NCI-H146 treated with DMSO at 0.1 percent for 48 hours (cell line): ENCODE measurements at regions not wholly inside any gene's neighbourhood (a gene's known extent, or its start where the extent isn't known, plus 50 kb on each side); places are given as distances from the start of the nearest gene placed in this dataset.

ENCODE experiments used
- DNase-seq: peaks from one replicate; lab custom pipeline; 2025; ENCODE audit not compliant: unreplicated experiment; lab: John Stamatoyannopoulos, UW

DNA sequence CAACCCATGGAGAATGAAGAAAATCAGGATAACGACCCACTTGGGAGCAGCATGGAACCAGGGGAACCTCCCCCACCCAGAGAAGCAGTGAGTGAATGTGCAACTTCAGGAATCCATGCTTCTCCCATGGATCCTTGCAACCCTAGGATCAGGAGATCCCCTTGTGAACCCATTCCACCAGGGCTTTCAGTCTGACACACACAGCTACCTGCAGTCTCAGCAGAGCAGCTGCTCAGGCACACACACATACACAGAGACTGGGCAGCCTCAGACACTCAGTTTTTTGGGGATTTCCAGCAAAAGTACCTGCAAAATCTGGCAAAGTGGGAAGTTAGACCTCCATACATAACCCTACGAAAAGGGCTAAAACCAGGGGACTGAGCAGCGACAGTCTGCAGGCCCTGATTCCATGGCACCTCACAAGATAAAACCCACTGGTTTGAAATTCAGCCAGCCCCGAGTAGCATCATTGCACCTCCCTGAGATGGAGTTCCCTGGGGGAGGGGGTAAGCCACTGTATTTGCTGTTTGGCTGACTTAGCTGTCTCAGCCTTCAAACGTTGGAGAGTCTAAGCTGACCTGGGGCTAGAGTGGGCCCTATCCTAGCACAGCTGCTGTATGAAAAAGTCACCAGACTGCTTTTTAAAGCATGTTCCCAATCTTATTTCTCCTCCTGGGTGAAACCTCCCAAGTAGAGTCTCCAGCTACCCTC lies 737.5 kb upstream of the NDST4 start:
- no peak for DNase-seq

DNA sequence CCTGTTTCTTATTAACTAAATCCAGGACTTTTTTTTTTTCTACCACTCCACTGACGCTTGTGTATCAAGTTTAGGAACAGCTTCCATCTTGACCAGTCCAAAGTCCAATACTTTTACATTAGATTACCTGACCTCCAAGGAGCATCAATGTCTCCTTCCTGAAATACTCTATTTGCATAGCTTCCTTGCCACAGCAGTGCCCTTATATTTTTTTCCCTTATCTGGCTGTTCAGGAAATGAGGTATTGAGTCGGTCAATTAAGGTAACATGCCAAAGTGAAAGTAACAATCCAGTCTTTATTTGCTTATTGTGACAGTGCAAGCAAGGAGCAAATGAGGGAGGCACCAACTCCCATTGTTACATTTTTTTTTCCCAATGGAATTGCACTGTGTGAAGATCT lies 730.8 kb upstream of the NDST4 start:
- DNase-seq = no peak

DNA sequence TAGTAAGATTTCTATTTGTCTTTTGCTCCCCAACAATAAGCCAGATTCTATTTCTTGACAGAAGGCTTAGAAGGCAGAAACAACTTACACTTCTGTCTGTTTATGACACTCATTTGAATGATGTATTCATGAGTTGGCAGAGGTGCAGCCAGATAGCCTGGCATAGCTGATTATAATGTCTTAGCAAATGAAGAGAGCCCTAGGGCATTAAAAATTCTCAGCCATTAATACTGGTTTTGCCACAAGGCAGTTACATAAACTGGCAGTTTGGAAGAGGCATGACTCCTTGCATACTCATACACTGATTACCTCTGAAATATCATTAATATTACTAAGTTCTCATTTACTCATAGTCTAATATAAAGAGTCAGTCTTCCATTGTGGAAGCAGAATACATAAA lies 728.5 kb upstream of the NDST4 start:
- DNase-seq = no peak

DNA sequence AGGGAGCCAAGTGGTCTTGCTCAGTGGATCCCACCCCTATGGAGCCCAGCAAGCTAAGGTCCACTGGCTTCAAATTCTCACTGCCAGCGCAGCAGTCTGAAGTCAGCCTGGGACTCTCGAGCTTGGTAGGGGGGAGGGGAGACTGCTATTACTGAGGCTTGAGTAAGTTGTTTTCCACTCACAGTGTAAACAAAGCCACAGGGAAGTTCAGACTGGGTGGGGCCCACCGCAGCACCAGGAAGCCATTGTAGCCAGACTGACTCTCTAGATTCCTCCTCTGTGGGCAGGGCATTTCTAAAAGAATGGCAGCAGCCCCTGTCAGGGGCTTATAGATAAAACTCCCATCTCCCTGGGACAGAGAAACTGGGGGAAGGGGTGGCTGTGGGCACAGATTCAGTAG lies 721.0 kb upstream of the NDST4 start:
- no peak for DNase-seq

DNA sequence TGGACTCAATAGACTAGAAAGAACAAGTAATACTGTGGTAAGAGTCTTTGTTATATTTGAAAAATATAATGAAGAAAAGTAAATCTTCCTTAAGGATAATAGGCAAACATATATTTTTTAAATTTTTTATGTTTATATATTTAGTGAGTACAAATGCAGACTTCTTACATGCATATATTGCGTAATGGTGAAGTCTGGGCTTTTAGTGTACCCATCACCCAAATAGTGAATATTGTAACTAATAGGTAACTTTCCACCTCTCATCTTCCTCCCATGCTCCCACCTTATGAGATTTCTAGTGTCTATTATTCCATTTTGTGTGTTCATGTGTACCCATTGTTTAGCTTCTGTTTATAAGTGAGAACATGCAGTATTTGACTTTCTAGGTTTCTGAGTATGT lies 711.2 kb upstream of the NDST4 start:
- DNase-seq = no peak

DNA sequence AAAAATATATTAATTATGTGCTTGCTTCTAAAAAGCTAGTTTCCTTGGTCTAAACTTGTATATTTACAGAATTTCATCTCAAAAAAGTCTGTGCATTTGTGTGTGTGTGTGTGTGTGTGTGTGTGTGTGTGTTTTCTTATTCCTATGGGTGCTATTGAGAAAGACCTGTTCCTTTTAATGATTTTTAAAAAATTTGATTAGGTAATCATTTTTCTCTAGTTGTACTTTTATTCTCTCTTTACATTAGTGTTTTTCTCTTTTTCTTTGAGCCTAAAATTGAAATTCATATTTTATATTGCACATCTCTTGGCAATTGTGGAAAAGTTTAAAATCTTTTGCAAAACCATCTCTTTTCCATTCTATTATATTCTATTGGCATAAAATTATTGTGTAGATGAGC lies 690.4 kb upstream of the NDST4 start:
- DNase-seq = no peak

DNA sequence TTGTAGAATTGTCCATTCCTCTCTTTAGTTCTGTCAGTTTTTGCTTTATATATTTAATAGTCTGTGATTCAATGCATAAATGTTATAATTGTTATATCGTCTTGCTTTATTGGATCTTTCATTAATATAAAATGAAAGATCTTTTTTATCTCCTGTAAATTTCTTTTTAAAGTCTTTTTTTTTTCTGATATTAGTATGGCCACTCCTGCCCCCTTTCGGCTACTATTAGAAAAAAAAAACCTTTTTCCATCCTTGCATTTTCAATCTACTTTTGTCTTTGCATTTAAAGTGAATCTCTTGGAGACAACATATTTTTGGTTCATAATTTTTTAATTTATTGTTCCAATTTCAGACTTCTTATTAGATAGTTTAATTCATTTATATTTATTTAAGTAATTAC lies 677.4 kb upstream of the NDST4 start:
- DNase-seq = no peak

DNA sequence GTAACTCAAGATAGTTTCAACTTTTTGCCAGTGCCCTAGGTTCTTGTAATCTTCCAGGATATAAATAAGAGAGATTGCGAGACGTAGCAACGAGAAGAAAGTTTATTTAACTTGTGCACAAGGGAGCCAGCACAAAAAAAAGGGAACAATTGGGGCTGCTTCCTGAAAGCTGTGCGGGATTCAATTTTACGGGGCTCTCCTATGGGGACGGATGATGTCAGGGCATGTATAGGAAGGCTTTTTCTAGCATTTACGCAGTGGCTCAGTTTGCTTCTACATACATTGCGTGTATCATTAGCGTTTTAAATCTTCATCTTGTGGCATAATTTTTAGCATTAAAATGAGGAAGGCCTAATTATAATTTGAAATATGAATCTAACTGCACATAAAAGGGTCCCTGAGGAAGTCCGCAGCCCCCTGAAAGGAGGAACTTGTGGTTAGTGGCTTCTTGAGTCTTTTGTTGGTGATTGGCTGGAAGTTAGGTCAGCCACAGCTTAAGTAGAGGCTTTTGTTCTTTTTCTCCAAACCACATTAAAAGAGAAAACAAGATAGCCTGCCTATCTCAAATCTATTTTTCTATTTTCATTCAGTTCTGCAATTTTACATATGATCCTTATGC lies 668.2 kb upstream of the NDST4 start:
- DNase-seq = no peak

DNA sequence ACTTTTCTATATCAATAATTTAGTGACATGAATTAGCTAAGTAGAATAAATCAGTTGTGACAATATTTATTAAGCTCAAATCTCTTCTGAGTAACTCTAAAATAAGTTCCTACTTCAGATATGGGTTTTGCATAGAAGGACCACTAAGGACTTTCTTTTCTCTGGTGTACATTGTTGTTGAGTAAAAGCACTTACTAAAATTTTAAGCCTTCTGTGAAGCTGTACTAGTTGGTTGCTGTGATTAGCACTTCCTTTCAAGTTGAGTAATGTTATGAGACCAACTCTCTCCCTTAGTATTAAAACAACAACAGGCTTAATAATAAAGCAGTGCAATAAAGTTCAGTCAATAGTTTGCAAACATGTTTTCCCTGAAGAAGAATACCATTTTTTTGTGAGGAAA lies 667.4 kb upstream of the NDST4 start:
- no peak for DNase-seq

DNA sequence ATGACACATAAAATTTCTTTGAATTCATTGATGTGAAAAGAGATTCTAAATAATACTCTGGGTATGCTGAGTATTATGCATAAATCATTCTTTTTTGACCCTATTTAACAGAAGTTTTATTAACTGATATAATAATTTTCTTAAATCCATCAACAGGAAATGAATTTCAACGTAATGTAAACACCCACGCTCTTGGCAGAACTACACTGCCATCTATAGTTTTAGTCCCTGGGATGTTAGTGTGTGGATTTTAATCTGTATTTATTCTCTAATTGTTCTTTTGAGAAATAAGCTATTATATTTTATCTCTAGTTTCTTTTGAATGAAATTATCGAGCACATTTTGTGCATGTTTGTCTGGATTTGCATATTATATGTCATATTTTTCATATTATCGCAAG lies 666.8 kb upstream of the NDST4 start:
- DNase-seq = no peak

DNA sequence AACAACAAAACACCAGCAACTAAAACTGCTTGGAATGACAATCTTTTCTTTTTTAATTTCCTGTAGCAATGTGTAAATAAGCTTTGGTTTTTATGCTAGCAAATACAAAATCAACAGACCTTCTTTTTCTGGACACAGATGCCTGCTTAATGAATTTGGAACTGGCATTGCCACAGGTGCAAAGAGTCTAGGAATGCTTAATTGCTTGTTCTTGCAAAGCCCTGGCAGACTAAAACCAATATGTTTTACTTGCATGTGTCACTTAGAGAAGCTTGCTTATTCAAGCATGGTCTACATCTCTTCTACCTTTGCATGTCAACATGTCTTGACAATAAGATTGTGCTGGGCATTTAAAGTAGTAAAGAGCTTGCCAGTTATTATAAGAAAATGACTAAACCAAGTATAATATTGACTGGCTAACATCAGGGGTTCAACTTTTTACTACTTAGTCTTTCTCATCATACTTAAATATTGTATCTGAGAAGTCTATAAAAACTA lies 656.7 kb upstream of the NDST4 start:
- no peak for DNase-seq

DNA sequence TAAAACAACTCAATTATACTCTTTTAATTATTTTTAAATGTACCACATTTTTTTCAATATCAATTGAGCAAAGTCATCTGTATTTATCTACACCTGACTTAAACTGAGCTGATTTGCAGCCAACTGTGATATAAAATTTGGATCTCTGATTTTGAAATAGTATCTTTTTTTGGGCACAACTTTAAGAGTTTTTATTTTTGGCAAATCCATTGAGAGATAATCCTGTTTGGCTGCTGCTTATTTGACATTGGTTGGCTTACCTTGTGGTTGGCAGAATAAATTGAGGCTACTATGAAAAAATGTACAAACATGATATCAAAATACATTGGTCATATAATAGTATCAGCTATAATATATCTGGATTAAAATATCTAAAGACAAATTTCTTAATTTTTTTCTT lies 656.0 kb upstream of the NDST4 start:
- DNase-seq = no peak

DNA sequence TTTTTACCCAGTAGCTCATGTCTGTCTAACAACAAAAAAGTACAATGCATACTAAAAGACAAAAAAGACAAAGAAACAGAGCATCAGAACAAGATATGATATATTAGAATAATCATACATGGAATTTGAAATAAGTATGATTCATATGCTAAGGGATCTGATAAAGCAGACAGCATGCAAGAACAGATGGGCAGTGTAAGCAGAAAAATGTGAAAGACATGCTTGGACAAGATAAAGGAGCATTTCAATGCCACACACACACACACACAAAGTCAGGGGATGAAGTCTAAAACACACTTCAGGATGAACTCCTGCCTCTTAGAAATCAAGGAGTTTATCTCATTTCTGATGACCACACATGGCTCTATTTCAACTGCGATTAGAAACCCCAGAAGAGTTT lies 649.6 kb upstream of the NDST4 start:
- DNase-seq = no peak

DNA sequence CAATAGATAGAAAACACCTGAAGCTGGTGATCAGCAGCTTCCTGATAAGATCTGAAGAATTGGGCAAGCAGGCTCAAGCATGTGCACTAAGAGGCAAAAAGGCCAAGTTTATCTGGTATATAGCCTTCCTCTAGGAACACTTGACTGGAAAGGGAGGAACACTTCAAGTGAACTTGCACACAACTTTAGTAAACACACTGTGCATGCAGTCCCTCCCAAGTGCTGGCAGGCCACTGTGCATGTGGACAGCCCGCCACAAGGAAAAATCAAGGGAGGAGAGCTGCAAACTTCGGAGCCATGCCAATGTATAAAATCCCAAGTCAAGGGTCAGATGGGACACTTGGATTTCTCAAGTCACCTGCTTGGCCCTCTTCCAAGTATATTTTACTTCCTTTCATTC lies 645.8 kb upstream of the NDST4 start:
- DNase-seq = no peak

DNA sequence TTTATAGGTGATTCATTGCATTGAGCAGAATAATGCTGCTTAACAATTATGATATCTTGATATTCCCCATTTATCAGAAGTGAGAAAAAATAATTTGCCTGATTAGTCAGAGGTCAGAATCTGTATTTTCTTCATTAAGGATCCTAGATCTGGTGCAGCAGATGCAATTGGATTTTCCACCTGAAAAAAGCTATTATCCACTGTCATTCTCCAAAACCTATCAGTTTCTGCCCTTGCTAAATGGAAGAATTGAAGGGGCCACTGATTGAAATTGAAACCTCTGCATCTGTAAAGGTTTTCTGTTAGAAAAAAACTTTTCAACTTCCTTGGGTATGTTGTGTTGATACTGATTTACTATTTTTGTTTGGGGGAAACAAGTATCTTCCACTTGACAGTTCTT lies 636.0 kb upstream of the NDST4 start:
- DNase-seq = no peak

DNA sequence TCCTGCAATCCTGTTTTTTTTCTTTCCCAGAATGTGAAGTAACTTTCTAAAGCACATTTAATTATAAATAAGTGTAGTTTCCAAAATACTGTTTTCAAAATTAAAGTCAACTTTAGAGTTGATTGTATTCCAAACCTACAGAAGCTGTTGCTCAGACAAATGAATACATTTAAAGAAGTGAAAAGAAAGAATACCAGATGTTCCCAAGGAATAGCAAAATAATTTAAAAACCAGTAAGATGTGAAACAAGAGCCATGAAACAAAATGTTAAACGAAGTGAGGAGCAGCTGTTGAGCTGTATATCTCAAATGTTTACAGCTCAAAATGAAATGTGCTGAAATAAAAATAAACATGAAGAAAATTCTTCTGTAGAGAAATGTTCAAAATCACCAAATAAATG lies 627.4 kb upstream of the NDST4 start:
- no peak for DNase-seq

DNA sequence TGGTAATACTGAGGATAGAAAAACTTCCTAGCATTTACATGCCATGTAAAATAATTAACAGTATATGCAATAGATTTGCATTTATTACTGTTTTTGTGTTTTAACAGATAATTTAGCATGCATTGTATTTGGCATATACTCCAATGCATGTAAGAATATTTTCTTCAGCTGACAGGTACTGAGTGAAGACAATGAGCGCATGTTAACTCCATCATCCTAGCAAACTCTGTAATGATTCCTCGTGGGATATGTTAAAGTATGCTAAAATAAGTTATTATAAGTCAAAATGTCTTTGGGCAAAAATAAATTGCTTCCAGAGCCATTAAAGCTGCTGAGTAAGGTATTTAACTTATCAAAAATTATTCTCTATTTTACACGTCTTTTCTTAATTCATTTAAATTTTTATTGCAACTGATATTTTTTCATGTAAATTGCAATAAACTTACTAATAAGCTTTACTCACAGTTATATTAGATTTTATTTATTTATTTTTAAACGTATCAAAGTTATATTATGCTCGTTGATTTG lies 616.4 kb upstream of the NDST4 start:
- DNase-seq = no peak

DNA sequence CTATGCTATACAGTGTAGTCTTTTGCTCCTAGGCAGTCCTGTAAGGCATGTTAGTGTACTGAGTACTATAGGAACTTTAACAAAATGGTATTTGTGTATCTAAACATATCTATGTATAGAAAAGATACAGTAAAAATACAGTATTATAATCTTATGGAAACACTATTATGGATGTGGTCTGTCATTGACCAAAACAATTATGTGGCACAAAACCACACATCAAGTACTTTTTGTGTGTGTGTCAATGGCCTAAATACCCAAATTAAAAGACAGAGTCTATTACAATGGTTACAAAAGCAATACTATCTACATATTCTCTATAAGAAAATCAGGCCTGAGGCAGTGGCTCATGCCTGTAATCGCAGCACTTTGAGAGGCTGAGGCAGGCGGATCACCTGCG lies 610.2 kb upstream of the NDST4 start:
- DNase-seq = no peak

DNA sequence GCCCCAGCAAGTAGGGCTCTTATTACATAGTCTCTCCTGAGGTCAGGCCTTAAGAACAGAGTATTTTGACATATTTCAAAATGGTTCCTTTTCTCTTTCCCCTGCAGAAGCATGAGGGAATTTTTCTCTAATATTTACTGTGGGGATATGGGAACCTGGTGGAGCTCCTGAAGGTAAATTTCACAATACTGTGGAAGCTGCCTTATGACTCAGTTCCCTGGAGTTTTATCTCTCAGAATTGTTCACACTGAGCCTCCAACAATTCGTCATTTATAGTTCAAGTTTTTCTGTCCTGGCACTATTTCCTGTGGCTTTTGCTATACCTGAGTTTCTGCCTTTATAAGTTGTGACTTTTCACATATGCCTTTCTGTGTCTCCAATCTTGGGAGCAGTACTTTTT lies 607.2 kb upstream of the NDST4 start:
- DNase-seq = no peak

DNA sequence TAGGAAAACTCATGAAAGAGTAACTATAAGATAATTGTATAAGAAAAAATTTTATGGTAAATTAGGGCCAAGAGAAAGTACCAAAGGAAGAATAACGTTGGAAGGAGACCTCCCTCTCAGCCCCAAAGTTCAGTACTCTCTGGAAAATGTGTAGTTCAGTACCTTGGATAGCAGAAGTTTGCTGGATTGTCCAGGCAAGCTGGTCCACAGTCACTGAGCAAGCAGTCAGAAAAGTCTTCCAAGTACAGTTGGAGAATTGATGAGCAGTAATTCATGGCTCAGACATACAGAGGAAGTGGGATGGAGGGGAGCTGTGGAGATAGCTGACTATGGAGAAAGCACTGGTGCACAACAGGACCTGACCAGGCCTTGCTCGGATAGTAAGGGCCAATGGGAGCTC lies 598.2 kb upstream of the NDST4 start:
- DNase-seq = no peak

DNA sequence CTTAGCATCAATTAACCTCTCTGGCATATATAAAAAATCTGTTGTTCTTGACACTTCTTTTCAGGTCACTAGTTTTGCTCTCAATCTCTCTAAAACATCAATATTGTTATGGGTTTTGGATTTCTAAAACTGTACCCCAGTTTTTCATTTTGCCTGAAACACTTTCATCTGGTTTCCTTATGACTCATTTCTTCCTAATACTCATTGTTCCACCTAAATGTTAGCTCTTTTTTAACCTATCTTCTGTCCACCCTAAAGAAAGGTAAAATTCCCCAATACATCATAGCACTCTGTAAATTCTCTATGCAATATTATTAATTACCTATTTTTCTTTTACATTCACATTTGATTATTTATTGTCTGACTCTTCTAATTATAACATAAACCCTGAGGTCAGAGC lies 575.5 kb upstream of the NDST4 start:
- no peak for DNase-seq

DNA sequence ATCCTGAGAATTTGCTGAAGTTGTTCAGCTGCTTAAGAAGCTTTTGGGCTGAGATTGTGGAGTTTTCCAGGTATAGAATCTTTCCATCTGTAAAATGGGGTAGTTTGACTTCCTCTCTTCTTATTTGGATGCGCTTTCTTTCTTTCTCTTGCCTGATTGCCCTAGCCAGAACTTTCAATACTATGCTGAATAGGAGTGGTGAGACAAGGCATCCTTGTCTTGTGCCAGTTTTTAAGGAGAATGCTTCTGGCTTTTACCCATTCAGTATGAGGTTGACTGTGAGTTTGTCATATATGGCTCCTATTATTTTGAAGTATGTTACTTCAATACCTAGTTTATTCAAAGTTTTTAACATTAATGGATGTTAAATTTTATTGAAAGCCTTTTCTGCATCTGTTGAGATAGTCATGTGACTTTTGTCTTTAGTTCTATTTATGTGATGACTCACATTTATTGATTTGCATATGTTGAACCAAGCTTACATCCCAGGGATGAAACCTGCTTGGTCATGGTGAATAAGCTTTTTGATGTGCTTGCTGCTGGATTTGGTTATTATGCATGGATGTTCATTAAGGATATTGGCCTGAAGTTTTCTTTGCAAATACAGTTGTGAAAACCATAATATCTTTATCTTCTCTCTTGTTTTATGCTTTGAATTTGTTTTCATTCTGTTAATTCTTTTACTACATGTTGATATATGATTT lies 573.8 kb upstream of the NDST4 start:
- DNase-seq = no peak
